HUDEP-2 (cell line): ENCODE measurements at regions not wholly inside any gene's neighbourhood (a gene's known extent, or its start where the extent isn't known, plus 50 kb on each side); places are given as distances from the start of the nearest gene placed in this dataset.

ENCODE experiments used
- DNase-seq, 76 experiments: peaks; one replicate each; lab custom pipeline; 2025; ENCODE audit not compliant: unreplicated experiment in 76 of 76; lab: John Stamatoyannopoulos, UW

DNA sequence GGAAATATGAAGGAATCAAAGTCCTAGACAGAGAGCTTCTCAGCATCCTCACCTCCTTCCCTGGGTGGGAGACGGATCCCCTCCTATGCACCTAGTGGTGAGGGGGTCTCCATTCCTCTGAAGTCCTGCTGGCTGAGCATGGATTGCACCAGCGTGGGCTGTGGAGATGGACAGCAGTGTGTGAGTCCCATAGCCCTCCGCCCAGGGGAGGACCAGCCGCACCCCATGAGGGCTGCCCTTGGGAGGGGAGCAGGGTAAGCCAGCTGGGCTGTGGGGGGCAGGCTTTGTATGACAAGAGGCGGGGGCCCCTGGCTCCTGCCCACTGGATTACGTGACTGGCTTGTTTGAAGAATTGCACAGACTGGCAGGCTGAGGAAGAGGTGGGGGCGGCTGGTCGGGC, 768.2 kb downstream of the GALR1 start:
- DNase-seq = no peak

GRCh38 chr18:78021196-78021595, 771.5 kb downstream of the GALR1 start:
- DNase-seq = no peak

DNA sequence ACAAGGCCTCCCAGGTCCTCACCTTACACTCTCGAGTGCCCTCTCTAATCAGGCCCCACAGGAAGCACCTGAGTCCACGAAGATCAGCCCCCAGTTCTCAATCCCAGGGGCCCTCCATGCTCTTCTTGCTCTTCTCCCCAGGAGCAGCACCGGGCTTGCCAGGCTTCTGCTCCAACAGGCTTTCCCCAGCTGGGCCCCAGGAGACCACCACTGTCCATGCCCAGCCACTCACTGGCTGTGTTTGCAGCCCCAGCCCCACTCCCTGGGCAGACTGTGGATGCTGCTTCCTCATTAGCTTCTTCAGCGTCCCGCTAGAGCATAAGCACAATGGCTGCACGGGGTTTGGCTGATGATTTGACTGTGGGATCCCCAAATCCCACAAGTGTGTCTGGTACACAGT, 781.9 kb downstream of the GALR1 start:
- DNase-seq = no peak

GRCh38 chr18:78031991-78032390, 782.3 kb downstream of the GALR1 start:
- no peak for DNase-seq

DNA sequence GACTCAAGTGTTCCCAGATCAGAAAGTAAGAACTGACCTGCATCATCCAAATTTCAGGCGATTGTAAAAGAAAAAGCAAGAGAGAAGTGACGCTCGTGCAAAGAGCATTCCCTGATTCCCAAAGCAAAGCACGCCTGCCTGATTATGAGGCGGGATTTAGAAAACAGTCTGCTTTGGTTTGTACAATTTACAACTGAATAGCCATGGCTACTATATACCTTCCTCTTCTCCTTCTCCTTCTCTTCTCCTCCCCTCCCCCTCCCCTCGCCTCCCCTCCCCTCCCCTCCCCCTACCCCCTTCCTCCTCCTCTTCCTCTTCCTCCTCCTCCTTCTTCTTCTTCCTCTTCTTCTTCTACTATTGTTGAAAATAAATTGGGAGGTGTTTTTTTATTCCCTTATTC, 782.9 kb downstream of the GALR1 start:
- no peak for DNase-seq

DNA sequence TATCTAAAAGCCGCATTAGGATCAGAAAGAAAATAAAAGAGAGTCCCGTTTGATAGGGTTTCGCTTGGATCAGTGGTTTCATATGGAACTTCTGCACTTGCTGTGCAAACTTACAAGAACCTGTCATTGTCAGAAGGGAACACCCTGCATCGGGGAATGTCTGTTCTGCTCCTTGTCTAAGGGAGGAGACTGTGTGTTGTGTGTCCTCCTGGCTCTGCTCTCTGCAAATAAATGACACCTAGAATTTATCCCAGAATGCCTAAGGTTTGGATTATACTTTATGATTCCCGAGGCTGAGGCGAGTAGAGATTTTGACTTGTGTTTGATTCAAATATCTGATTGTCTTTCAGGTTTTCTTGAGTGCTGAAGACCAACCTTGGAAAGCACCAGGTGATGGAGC, 785.1 kb downstream of the GALR1 start:
- no peak for DNase-seq

- no peak for DNase-seq
Measured at GRCh38 chr18:78041218-78041617, 791.6 kb downstream of the GALR1 start.

- no peak for DNase-seq
Measured at GRCh38 chr18:78046631-78047030, 797.0 kb downstream of the GALR1 start.

GRCh38 chr18:78049281-78049680, 799.6 kb downstream of the GALR1 start:
- DNase-seq = no peak

GRCh38 chr18:78054801-78055200, 805.2 kb downstream of the GALR1 start:
- no peak for DNase-seq

GRCh38 chr18:78056011-78056410, 806.4 kb downstream of the GALR1 start:
- DNase-seq = no peak

GRCh38 chr18:78069784-78070664, 820.4 kb downstream of the GALR1 start:
- no peak for DNase-seq

DNA sequence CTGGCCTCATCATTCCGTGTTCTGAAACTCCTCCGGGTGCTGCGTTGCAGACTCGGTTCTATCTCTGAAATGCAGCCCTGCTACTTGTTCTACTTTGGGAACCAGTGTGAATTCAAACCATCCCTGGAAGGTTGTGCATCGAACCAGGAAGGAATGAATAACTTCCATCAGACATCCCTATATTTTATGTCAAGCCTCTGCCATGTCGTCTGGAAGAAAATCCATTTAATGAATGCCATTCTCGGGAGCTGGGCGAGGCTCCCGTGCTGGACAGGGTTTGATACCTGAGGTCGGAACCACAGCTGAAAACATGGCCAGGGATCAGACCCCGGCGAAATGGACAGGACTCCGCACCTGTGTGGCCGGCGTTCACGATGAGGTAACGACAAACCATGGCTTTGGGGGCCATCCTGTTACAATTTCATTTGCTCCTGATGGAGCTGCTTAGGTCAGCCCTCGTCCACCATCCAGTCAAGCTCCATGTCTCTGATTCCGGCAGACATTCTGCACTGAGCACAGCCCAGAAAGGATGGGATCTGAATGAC, 821.6 kb downstream of the GALR1 start:
- DNase-seq = no peak

DNA sequence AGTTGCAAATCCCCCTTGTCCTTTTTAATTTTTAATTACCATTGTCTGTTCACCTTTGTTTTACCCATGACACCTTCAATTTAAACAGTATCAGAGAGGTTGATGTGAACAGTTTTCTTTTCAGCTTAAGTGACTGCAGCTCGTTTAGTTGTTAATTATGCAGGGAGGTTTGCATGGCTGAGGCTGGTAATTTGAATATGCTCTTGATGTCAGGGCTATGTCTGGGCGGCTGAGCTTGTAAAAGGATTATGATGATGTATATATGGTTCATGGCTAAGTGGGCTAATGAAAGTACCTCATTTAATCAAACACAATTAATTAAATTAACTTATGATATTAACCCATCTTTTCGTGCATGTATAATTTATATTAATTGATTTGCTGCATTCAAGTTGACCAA, 822.1 kb downstream of the GALR1 start:
- DNase-seq = no peak

- DNase-seq = no peak
Measured at GRCh38 chr18:78072375-78072774, 822.7 kb downstream of the GALR1 start.

GRCh38 chr18:78073275-78073674, 823.6 kb downstream of the GALR1 start:
- no peak for DNase-seq

DNA sequence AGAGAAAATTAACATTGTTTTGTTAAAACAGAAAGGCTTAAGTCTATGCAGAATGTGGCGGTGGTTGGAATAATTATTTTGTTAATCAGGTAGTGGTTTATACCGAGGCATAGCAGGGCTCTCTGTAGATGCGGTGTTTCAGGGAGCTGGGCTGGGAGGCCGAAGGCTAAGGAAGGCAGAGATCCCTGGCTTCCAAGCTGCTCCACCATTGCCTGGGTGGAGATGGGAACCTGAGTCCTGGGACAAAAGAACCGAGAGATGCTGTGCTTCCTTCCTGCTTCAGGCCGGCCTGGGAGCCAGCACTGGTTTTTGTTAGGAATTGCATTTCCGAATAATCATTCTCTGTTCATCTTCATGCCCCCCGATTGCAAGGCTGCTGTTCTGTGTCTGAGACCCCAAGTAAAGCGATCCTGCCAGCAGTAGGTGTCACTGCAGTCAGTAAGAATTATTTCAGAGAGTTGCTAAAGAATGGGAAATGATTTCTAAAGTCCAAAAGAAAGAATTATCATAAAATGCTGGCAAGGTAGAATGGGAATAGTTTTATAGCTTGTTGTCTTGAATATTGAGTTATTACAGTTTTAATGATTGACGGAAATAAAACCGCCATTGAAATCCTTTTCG, 824.9 kb downstream of the GALR1 start:
- no peak for DNase-seq

DNA sequence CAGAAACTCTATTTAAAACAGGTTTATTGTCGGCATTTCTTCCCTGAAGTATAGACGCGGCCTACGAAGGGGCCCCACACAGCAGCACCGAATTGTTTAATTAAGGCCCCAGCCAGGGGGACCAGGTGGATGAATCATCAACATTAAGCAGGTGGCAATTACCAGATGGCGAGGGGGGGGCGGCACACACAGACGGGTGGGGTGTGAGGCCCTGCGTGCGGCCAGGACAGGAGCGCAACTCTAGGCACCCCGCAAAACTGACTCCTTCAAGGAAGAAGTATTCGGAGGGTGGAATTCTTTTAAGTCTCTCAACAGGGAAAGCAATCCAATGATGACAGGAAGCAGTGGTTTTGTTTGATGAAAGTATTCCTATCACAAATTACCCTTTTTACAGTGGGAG, 830.4 kb downstream of the GALR1 start:
- DNase-seq = no peak

DNA sequence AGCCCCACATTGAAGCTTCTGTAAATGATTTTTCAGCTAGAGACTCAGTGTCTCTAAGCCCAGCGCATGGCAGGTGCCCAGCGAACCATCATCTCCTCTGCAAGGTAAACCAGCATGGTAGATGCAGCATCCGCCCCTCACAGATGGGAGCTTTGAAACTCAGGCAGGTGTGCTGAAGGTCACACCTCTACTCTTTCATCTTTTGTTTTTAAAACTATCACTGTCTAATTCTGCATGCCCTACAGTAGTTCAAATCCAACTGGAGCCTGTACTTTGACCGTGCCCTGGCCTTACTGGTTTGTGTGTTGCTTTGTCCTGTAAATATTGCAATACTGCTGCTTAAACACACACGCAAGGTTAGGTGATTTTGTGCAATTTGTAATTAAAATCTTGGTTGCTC, 831.1 kb downstream of the GALR1 start:
- DNase-seq = no peak

DNA sequence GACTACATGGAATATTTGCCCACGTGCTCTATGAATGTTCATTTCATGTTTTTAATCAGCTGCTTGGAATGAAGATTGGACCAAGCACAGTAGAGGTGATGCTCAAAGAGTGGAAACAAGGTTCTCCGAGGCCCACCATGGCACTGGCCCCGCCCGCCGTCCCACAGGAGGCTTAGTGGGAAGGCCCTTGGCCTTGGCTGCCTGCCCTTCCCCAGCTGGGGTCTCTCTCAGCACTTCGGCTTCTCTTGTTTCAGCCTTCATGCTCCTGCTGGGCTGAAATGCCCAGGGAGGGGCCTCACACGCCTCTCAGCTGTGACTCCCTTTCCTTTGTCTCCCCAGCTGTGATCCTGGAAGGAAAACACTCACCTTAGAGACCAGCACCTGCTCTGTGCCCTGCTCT, 833.2 kb downstream of the GALR1 start:
- no peak for DNase-seq

- no peak for DNase-seq
Measured at GRCh38 chr18:78085241-78086185, 835.9 kb downstream of the GALR1 start.
